Stimulated activated naive B cell treated with anti-CD40 and anti-IgM and Interleukin-4, amounts not matched to agents 10 μg/mL and 1 μg/mL and 100 μg/mL, for 72 hours (primary cell): ENCODE measurements at regions not wholly inside any gene's neighbourhood (a gene's known extent, or its start where the extent isn't known, plus 50 kb on each side); places are given as distances from the start of the nearest gene placed in this dataset.
"Not testable (repeated sequence)": the region's sequence is repeated elsewhere in the genome, so short reads cannot be mapped to it uniquely, and the experiment has no call there.

ENCODE experiments used
- ATAC-seq, 2 donors: fragments of 150-1000 bp; cut with Tn5 transposase; replicated peaks; 2 replicates each; pipeline ENCODE4 v1.10.0; 2021; ENCODE audit warnings: moderate library complexity in 1 of 2
- DNase-seq: peaks from one replicate; pipeline ENCODE4 v3.0.0; 2021
- H3K27ac Mint-ChIP-seq: one replicate; pipeline ENCODE4 v1.8.0; 2022; ENCODE audit warnings: mild to moderate bottlenecking, mixed read lengths
- H3K27me3 Mint-ChIP-seq, 2 donors: one replicate each; pipeline ENCODE4 v1.8.0; 2022; ENCODE audit warnings: mixed read lengths in 2 of 2
- H3K36me3 Mint-ChIP-seq, 2 donors: one replicate each; pipeline ENCODE4 v1.8.0; 2022; ENCODE audit warnings: mixed read lengths in 2 of 2, mild to moderate bottlenecking in 1 of 2
- H3K4me1 Mint-ChIP-seq, 2 donors: one replicate each; pipeline ENCODE4 v1.8.0; 2022; ENCODE audit warnings: mixed read lengths in 2 of 2, mild to moderate bottlenecking in 1 of 2
- H3K4me3 Mint-ChIP-seq, 2 donors: one replicate each; pipeline ENCODE4 v1.8.0; 2022; ENCODE audit warnings: mild to moderate bottlenecking in 2 of 2, mixed read lengths in 2 of 2, moderate library complexity in 1 of 2
- H3K9me3 Mint-ChIP-seq, 2 donors: one replicate each; pipeline ENCODE4 v1.8.0; 2022; ENCODE audit warnings: mixed read lengths in 2 of 2, mild to moderate bottlenecking in 1 of 2

- Mint-ChIP-seq H3K4me1 (peaks cover 18 to 32% of the 10 kb centered on the region in 2 donors), H3K27ac (no peak overlapping the region), H3K9me3 (no peaks in the 10 kb centered on the region), H3K36me3 (no peaks in the 10 kb centered on the region), H3K27me3 (no peaks in the 10 kb centered on the region), H3K4me3 (no peak overlapping the region)
- ATAC-seq = no peak
- no peak for DNase-seq
These were observed 109.0 kb downstream of the PPIAL4G start for GRCh38 chr1:148374101-148374500.

- H3K27ac Mint-ChIP-seq = no peak overlapping the region
- no peak for DNase-seq
- H3K4me1 Mint-ChIP-seq = peaks cover 18 to 30% of the 10 kb centered on the region in 2 donors
- H3K27me3 Mint-ChIP-seq = no peaks in the 10 kb centered on the region
- H3K9me3 Mint-ChIP-seq = no peaks in the 10 kb centered on the region
- H3K4me3 Mint-ChIP-seq = no peak overlapping the region
- no peak for ATAC-seq
- no peaks in the 10 kb centered on the region for H3K36me3 Mint-ChIP-seq
These were observed 109.7 kb downstream of the PPIAL4G start for GRCh38 chr1:148373192-148373925.

GRCh38 chr1:148372731-148373130 lies 110.4 kb downstream of the PPIAL4G start:
- Mint-ChIP-seq H3K36me3 (no peaks in the 10 kb centered on the region), H3K9me3 (no peaks in the 10 kb centered on the region), H3K27me3 (no peaks in the 10 kb centered on the region), H3K4me1 (peaks cover 18 to 30% of the 10 kb centered on the region in 2 donors), H3K27ac (no peak overlapping the region), H3K4me3 (no peak overlapping the region)
- DNase-seq (no peak), ATAC-seq (peak in 1 of 2 donors; percentile 23)

GRCh38 chr1:148372051-148372726 lies 110.9 kb downstream of the PPIAL4G start:
- peak; percentile 12 to 21 for ATAC-seq
- H3K36me3 Mint-ChIP-seq, DNase-seq, H3K27ac Mint-ChIP-seq, H3K4me3 Mint-ChIP-seq, H3K9me3 Mint-ChIP-seq, H3K27me3 Mint-ChIP-seq: not testable (repeated sequence)
- peaks cover 18 to 30% of the 10 kb centered on the region in 2 donors for H3K4me1 Mint-ChIP-seq

- not testable (repeated sequence) for H3K27ac Mint-ChIP-seq, H3K9me3 Mint-ChIP-seq
- DNase-seq = peak; percentile 52
These were observed 111.5 kb downstream of the PPIAL4G start for GRCh38 chr1:148371551-148371994.

GRCh38 chr1:148370661-148371060 lies 112.4 kb downstream of the PPIAL4G start:
- H3K9me3 Mint-ChIP-seq, ATAC-seq, H3K27me3 Mint-ChIP-seq, DNase-seq, H3K27ac Mint-ChIP-seq, H3K36me3 Mint-ChIP-seq, H3K4me3 Mint-ChIP-seq: not testable (repeated sequence)
- peaks cover 18 to 30% of the 10 kb centered on the region in 2 donors for H3K4me1 Mint-ChIP-seq

More at GRCh38 chr1:148371551-148371994, 111.5 kb downstream of the PPIAL4G start:
- not testable (repeated sequence) for H3K4me3 Mint-ChIP-seq, H3K27me3 Mint-ChIP-seq, H3K36me3 Mint-ChIP-seq
- ATAC-seq = peak; percentile 98
- H3K4me1 Mint-ChIP-seq = peaks cover 18 to 30% of the 10 kb centered on the region in 2 donors

GRCh38 chr1:148367596-148367995 lies 115.5 kb downstream of the PPIAL4G start:
- H3K4me1 Mint-ChIP-seq = peaks cover 12 to 31% of the 10 kb centered on the region in 2 donors
- peaks cover 4 to 5% of the 10 kb centered on the region in 2 donors for H3K27me3 Mint-ChIP-seq
- no peaks in the 10 kb centered on the region for H3K9me3 Mint-ChIP-seq
- no peak overlapping the region for H3K4me3 Mint-ChIP-seq
- no peak overlapping the region for H3K27ac Mint-ChIP-seq
- no peaks in the 10 kb centered on the region for H3K36me3 Mint-ChIP-seq
- ATAC-seq (no peak), DNase-seq (no peak)

GRCh38 chr1:148366136-148366753 lies 116.9 kb downstream of the PPIAL4G start:
- H3K27ac Mint-ChIP-seq, H3K4me3 Mint-ChIP-seq, H3K9me3 Mint-ChIP-seq, ATAC-seq, DNase-seq, H3K36me3 Mint-ChIP-seq: not testable (repeated sequence)
- H3K27me3 Mint-ChIP-seq = peaks cover 15 to 18% of the 10 kb centered on the region in 2 donors
- H3K4me1 Mint-ChIP-seq = peaks cover 11 to 31% of the 10 kb centered on the region in 2 donors

- not testable (repeated sequence) for H3K36me3 Mint-ChIP-seq, DNase-seq, H3K27ac Mint-ChIP-seq, ATAC-seq, H3K4me3 Mint-ChIP-seq, H3K9me3 Mint-ChIP-seq
- peaks cover 12 to 27% of the 10 kb centered on the region in 2 donors for H3K4me1 Mint-ChIP-seq
- H3K27me3 Mint-ChIP-seq = peaks cover 16 to 24% of the 10 kb centered on the region in 2 donors
These were observed 118.0 kb downstream of the PPIAL4G start for GRCh38 chr1:148365151-148365550.

- H3K27ac Mint-ChIP-seq, ATAC-seq, H3K4me3 Mint-ChIP-seq, H3K9me3 Mint-ChIP-seq, H3K36me3 Mint-ChIP-seq, DNase-seq: not testable (repeated sequence)
- H3K27me3 Mint-ChIP-seq = peaks cover 16 to 28% of the 10 kb centered on the region in 2 donors
- H3K4me1 Mint-ChIP-seq = peaks cover 12 to 27% of the 10 kb centered on the region in 2 donors
These were observed 119.1 kb downstream of the PPIAL4G start for GRCh38 chr1:148363979-148364378.

- ATAC-seq (peak in 1 of 2 donors; percentile 57), DNase-seq (no peak)
- H3K27ac Mint-ChIP-seq = no peak overlapping the region
- H3K4me3 Mint-ChIP-seq = no peak overlapping the region
- no peaks in the 10 kb centered on the region for H3K36me3 Mint-ChIP-seq
- H3K4me1 Mint-ChIP-seq = peaks cover 12 to 27% of the 10 kb centered on the region in 2 donors
- H3K27me3 Mint-ChIP-seq = peaks cover 17 to 30% of the 10 kb centered on the region in 2 donors
- no peaks in the 10 kb centered on the region for H3K9me3 Mint-ChIP-seq
These were observed 119.7 kb downstream of the PPIAL4G start for GRCh38 chr1:148363439-148363810.

GRCh38 chr1:148362626-148363438 lies 120.3 kb downstream of the PPIAL4G start:
- peak overlapping the region; percentile 88 to 89 for H3K4me3 Mint-ChIP-seq
- peaks cover 12 to 27% of the 10 kb centered on the region in 2 donors for H3K4me1 Mint-ChIP-seq
- ATAC-seq (peak; percentile 16 to 63), DNase-seq (no peak)
- H3K36me3 Mint-ChIP-seq = no peaks in the 10 kb centered on the region
- peaks cover 23 to 36% of the 10 kb centered on the region in 2 donors for H3K27me3 Mint-ChIP-seq
- H3K27ac Mint-ChIP-seq = peak overlapping the region; percentile 87
- H3K9me3 Mint-ChIP-seq = no peaks in the 10 kb centered on the region

GRCh38 chr1:148362216-148362611 lies 120.9 kb downstream of the PPIAL4G start:
- H3K27ac Mint-ChIP-seq = peak overlapping the region; percentile 87
- peaks cover 29 to 42% of the 10 kb centered on the region in 2 donors for H3K27me3 Mint-ChIP-seq
- no peaks in the 10 kb centered on the region for H3K9me3 Mint-ChIP-seq
- peak; percentile 12 for DNase-seq
- H3K4me1 Mint-ChIP-seq = peaks cover 12 to 27% of the 10 kb centered on the region in 2 donors
- peak overlapping the region; percentile 88 to 89 for H3K4me3 Mint-ChIP-seq
- H3K36me3 Mint-ChIP-seq = no peaks in the 10 kb centered on the region
- ATAC-seq = peak; percentile 70 to 80
